ENCODE measurements at regions not wholly inside any gene's neighbourhood (a gene's known extent, or its start where the extent isn't known, plus 50 kb on each side); places are given as distances from the start of the nearest gene placed in this dataset.

DNA sequence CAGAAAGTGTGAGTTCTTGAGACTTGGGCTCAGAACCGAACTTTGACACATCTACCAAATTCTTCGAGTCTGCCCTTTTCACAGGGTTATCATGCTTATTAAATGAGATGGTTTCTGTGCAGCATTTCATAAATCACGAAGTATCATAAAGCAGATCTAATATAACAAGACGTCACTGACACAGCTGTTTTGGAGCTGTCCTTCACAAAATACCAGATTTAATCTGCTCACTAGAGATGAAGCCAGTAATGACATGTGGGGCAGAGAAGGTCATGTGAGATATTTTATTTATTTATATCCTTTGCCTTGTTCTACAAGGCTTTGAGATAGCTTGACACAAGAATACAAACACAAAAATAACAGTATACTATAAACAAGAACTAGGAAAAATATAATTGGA is 127.0 kb downstream of the RPAP3 start:
- TF ChIP-seq, protein P1, sequence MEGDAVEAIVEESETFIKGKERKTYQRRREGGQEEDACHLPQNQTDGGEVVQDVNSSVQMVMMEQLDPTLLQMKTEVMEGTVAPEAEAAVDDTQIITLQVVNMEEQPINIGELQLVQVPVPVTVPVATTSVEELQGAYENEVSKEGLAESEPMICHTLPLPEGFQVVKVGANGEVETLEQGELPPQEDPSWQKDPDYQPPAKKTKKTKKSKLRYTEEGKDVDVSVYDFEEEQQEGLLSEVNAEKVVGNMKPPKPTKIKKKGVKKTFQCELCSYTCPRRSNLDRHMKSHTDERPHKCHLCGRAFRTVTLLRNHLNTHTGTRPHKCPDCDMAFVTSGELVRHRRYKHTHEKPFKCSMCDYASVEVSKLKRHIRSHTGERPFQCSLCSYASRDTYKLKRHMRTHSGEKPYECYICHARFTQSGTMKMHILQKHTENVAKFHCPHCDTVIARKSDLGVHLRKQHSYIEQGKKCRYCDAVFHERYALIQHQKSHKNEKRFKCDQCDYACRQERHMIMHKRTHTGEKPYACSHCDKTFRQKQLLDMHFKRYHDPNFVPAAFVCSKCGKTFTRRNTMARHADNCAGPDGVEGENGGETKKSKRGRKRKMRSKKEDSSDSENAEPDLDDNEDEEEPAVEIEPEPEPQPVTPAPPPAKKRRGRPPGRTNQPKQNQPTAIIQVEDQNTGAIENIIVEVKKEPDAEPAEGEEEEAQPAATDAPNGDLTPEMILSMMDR (IDR thresholded peaks at IDR 0.05) = no peak
- no peak for TF ChIP-seq POLR2A (IDR thresholded peaks at IDR 0.05)
